Endothelial cell of umbilical vein (primary cell): ENCODE measurements at regions not wholly inside any gene's neighbourhood (a gene's known extent, or its start where the extent isn't known, plus 50 kb on each side); places are given as distances from the start of the nearest gene placed in this dataset.

ENCODE experiments used
- BruUV-seq: library from RNA; stranded (reverse); fragments of 400-500 nt; replicated peaks from 2 replicates; lab custom pipeline; 2021; lab: Mats Ljungman, UMichigan
- CTCF ChIA-PET: fragments of 300-600, 350-600 bp; sonication (Branson Sonifier 250); formaldehyde crosslinking; loops from one replicate; lab custom pipeline; 2021; ENCODE audit warnings: antibody characterized with exemption, inconsistent platforms; lab: Charles Lee
- POLR2A ChIA-PET: fragments of 300-600, 350-600 bp; sonication (Branson Sonifier 250); formaldehyde crosslinking; loops from one replicate; lab custom pipeline; 2021; ENCODE audit warnings: antibody characterized with exemption, inconsistent platforms; lab: Charles Lee
- DNase-seq: peaks from one replicate; pipeline ENCODE4 v3.0.0-alpha.2; 2011; ENCODE audit warnings: low read depth, low spot score
- FAIRE-seq: peaks from 2 replicates; lab custom pipeline; 2011; peaks lifted over from hg19 to GRCh38; lab: Jason Lieb, UNC
- H2AFZ ChIP-seq: 2 replicates; pipeline ENCODE4 v1.6.0; 2012; ENCODE audit warnings: low read depth, low read length, control low read depth, inconsistent platforms
- H3K27ac ChIP-seq: 2 replicates; pipeline ENCODE4 v1.5.1; 2011; ENCODE audit warnings: low read depth, mild to moderate bottlenecking, control low read depth, low read length, moderate library complexity; ENCODE audit not compliant: insufficient read depth
- H3K27me3 ChIP-seq, 2 experiments: 2 replicates each; pipeline versions ENCODE4 v1.6.0 to v1.6.1; 2011; ENCODE audit warnings: low read length in 2 of 2, mixed read lengths in 1 of 2; ENCODE audit not compliant: control insufficient read depth in 2 of 2, insufficient read depth in 2 of 2
- H3K36me3 ChIP-seq, 2 experiments: 2 replicates in 1 of 2; 3 replicates in 1 of 2; pipeline ENCODE4 v1.5.1; 2011; ENCODE audit warnings: low read length in 2 of 2, mild to moderate bottlenecking in 1 of 2, moderate library complexity in 1 of 2; ENCODE audit not compliant: control insufficient read depth in 2 of 2, insufficient read depth in 2 of 2; ENCODE audit errors: extremely low read depth in 1 of 2
- H3K4me1 ChIP-seq: 3 replicates; pipeline ENCODE4 v1.5.1; 2011; ENCODE audit warnings: mild to moderate bottlenecking, low read length; ENCODE audit not compliant: control insufficient read depth, insufficient read depth; ENCODE audit errors: extremely low read depth
- H3K4me2 ChIP-seq: 2 replicates; pipeline ENCODE4 v1.6.1; 2011; ENCODE audit warnings: low read length, control low read depth, mixed read lengths; ENCODE audit not compliant: insufficient read depth
- H3K4me3 ChIP-seq, 3 experiments: fragments of 200-600 bp in 1 of 3; sonication (generic), shearing (Covaris generic) in 1 of 3; replicated peaks in 1 of 3; 2 replicates each; pipeline ENCODE4 v1.5.1; 2011 to 2016; ENCODE audit warnings: control low read depth in 3 of 3, low read length in 3 of 3, mild to moderate bottlenecking in 2 of 3, inconsistent platforms in 1 of 3, low read depth in 1 of 3, moderate library complexity in 1 of 3; ENCODE audit not compliant: insufficient read depth in 1 of 3
- H3K79me2 ChIP-seq: 2 replicates; pipeline ENCODE4 v1.6.0; 2012; ENCODE audit warnings: low read length, inconsistent platforms; ENCODE audit not compliant: control insufficient read depth, insufficient read depth
- H3K9ac ChIP-seq: replicated peaks from 2 replicates; pipeline ENCODE3; 2011; ENCODE audit warnings: low read length, control low read depth; ENCODE audit not compliant: insufficient read depth; ENCODE audit errors: extremely low read depth
- H3K9me1 ChIP-seq: replicated peaks from 3 replicates; pipeline ENCODE4 v1.6.0; 2011; ENCODE audit warnings: mild to moderate bottlenecking, low read length; ENCODE audit not compliant: control insufficient read depth, insufficient read depth; ENCODE audit errors: extremely low read depth
- H3K9me3 ChIP-seq: replicated peaks from 2 replicates; pipeline ENCODE4 v1.5.1; 2012; ENCODE audit warnings: low read length, inconsistent platforms; ENCODE audit not compliant: control insufficient read depth, insufficient read depth
- H4K20me1 ChIP-seq: replicated peaks from 2 replicates; pipeline ENCODE3; 2011; ENCODE audit warnings: mild to moderate bottlenecking, low read length; ENCODE audit not compliant: control insufficient read depth, insufficient read depth; ENCODE audit errors: extremely low read depth
- EZH2 ChIP-seq: IDR thresholded peaks from 2 replicates; pipeline ENCODE4 v1.6.1; 2012; ENCODE audit warnings: borderline replicate concordance, low read depth, mild to moderate bottlenecking, moderate library complexity, low read length, inconsistent platforms; ENCODE audit not compliant: severe bottlenecking
- FOS ChIP-seq: IDR thresholded peaks from 2 replicates; pipeline ENCODE4 v1.6.1; 2011; ENCODE audit warnings: mild to moderate bottlenecking, low read length, moderate library complexity, borderline replicate concordance; ENCODE audit not compliant: insufficient read depth
- GATA2 ChIP-seq: IDR thresholded peaks from 2 replicates; pipeline ENCODE4 v1.7.0; 2011; ENCODE audit warnings: low read depth, mild to moderate bottlenecking, moderate library complexity, mixed read lengths, low read length; ENCODE audit not compliant: insufficient read length, insufficient read depth
- JUN ChIP-seq: IDR thresholded peaks from 2 replicates; pipeline ENCODE4 v1.6.1; 2011; ENCODE audit warnings: borderline replicate concordance, low read depth; ENCODE audit not compliant: insufficient read length, insufficient read depth
- MYC ChIP-seq: IDR thresholded peaks from one replicate; pipeline ENCODE4 v1.6.1; 2011; ENCODE audit warnings: mild to moderate bottlenecking, low read depth, low read length
- POLR2A ChIP-seq: IDR thresholded peaks from 2 replicates; pipeline ENCODE4 v1.6.1; 2012; ENCODE audit warnings: low read depth, mild to moderate bottlenecking, control low read depth, low read length
- POLR2AphosphoS5 ChIP-seq: IDR thresholded peaks from 2 replicates; pipeline ENCODE4 v1.6.1; 2012; ENCODE audit warnings: low read depth, mild to moderate bottlenecking, control low read depth, low read length, moderate library complexity; ENCODE audit not compliant: insufficient read depth
- dilution Hi-C: fragments of 300-500 bp; cut with MboI; formaldehyde crosslinking; loops from one replicate; pipeline ENCODE4 v1.15.0; 2019; ENCODE audit warnings: low sequenced_read_pairs; ENCODE audit not compliant: extremely low pct_ligation_motif_present
- intact Hi-C: fragments of 100-400 bp; cut with micrococcal nuclease; formaldehyde crosslinking; loops from one replicate; pipeline ENCODE4 v1.10.0; 2022
- TF ChIP-seq, protein P1 (sequence below), 2 donors: IDR thresholded peaks; 1 replicate in 1 of 2; 2 replicates in 1 of 2; pipeline ENCODE4 v1.5.1; 2011; ENCODE audit warnings: low read length in 2 of 2, mild to moderate bottlenecking in 2 of 2, moderate library complexity in 2 of 2, control low read depth in 1 of 2, inconsistent platforms in 1 of 2, low read depth in 1 of 2; ENCODE audit not compliant: insufficient read depth in 1 of 2; ENCODE audit errors: extremely low read depth in 1 of 2
- TF ChIP-seq, protein P2 (sequence below): IDR thresholded peaks from 2 replicates; pipeline ENCODE4 v1.6.1; 2011; ENCODE audit not compliant: insufficient read depth, insufficient read length

DNA sequence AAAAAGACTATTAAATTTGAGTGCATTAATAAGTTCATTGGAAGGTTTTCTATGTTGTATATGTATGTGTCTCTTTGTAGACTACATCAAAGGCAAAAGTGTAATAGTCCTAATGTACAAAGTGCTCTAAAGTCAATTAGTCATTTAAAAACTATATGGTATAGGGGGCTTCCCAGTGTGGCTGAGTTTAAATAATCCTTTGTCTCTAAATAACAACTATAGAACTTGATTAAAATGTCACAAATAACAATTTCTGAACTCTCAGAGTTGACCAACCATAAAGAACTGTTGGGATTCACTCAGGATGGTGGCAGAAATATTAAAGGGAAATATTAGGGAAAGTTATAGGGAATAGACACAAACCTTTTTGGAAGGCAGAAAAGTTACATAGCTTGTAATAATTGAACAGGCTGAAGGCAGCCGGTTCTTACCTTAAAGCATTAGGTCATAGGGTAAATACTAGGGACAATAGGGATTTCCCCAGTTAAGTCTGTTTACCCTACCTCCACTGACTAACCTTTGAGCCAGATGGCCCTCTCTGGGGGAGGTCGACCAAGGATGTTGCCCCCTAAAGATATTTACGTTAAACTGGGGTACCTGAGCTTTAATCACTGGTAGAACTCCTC lies 1054.2 kb downstream of the ARAP2 start:
- H3K9me3 ChIP-seq: peaks cover 2% of the 10 kb centered on the region
- CTCF ChIA-PET: no interaction called here
- no peaks in the 10 kb centered on the region for H3K4me1 ChIP-seq
- no peaks in the 10 kb centered on the region for H3K36me3 ChIP-seq
- TF ChIP-seq JUN (no peak), GATA2 (no peak), FOS (no peak), POLR2A (no peak), EZH2 (no peak), MYC (no peak), POLR2AphosphoS5 (no peak)
- TF ChIP-seq, protein P1, sequence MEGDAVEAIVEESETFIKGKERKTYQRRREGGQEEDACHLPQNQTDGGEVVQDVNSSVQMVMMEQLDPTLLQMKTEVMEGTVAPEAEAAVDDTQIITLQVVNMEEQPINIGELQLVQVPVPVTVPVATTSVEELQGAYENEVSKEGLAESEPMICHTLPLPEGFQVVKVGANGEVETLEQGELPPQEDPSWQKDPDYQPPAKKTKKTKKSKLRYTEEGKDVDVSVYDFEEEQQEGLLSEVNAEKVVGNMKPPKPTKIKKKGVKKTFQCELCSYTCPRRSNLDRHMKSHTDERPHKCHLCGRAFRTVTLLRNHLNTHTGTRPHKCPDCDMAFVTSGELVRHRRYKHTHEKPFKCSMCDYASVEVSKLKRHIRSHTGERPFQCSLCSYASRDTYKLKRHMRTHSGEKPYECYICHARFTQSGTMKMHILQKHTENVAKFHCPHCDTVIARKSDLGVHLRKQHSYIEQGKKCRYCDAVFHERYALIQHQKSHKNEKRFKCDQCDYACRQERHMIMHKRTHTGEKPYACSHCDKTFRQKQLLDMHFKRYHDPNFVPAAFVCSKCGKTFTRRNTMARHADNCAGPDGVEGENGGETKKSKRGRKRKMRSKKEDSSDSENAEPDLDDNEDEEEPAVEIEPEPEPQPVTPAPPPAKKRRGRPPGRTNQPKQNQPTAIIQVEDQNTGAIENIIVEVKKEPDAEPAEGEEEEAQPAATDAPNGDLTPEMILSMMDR (IDR thresholded peaks at IDR 0.05; ENCODE audit: extremely low read depth in 1 of 2, insufficient read depth in 1 of 2, low read depth in 1 of 2, low read length in 2 of 2): no peak
- TF ChIP-seq, protein P2, sequence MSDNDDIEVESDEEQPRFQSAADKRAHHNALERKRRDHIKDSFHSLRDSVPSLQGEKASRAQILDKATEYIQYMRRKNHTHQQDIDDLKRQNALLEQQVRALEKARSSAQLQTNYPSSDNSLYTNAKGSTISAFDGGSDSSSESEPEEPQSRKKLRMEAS: no peak
- DNase-seq: no peak
- H3K4me3 ChIP-seq: no peak overlapping the region
- no peak overlapping the region for H3K27ac ChIP-seq
- no peaks in the 10 kb centered on the region for H3K9me1 ChIP-seq
- dilution Hi-C loops (no loop called here), intact Hi-C loops (no loop called here)
- H4K20me1 ChIP-seq: no peaks in the 10 kb centered on the region
- H3K27me3 ChIP-seq: no peaks in the 10 kb centered on the region
- H3K79me2 ChIP-seq: no peaks in the 10 kb centered on the region
- BruUV-seq: no TSS peak
- POLR2A ChIA-PET: no interaction called here
- H2AFZ ChIP-seq: no peak overlapping the region
- no peak overlapping the region for H3K4me2 ChIP-seq
- FAIRE-seq: no peak
- no peak overlapping the region for H3K9ac ChIP-seq
